NCI-H2227 (cell line): ENCODE measurements at regions not wholly inside any gene's neighbourhood (a gene's known extent, or its start where the extent isn't known, plus 50 kb on each side); places are given as distances from the start of the nearest gene placed in this dataset.

Experiments used
- DNase-seq: peaks from one replicate; lab custom pipeline; 2025; ENCODE audit not compliant: unreplicated experiment; lab: John Stamatoyannopoulos, UW

DNA sequence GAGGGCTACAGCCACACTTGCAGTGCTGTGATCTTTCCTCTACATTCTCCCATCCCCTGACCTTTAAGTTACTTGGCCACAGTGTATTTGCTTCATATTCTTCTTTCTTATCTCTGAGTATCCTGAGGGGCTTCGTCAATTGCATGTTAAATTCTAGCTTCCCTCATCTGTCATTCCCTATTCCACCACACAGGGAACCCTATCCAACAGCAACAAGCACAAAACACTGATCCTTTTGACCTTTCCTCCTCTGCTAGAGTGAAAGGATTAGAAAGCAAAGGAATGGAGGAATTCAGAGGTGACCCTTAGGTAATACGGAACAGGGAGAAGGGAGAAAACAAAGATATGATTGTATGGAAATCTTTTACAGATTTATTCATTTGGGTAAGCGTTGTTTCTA is 1061.7 kb upstream of the TENM4 start:
- DNase-seq: no peak

GRCh38 chr11:80495116-80495515 is 1054.3 kb upstream of the TENM4 start:
- no peak for DNase-seq

DNA sequence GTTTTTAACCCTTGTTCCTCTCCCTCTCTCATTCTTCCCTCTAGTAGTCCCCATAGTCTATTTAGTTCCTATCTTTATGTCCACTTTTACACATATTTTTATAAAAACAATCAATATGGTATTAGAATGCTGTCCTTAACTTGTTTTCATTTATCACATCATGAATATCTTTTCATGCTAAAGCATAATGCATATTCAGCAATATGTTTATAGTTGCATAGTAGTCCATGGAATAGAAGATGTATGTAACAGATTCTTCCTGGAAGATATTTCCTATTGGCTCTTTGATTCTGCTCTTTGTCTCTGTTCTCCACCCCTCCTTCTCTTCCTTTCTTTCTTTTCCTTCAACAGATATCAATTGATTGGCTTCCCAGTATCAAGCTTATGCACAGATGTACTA is 1047.1 kb upstream of the TENM4 start:
- no peak for DNase-seq

- DNase-seq: no peak
Observed at GRCh38 chr11:80486678-80487077, 1045.8 kb upstream of the TENM4 start.

GRCh38 chr11:80477178-80477577 is 1036.3 kb upstream of the TENM4 start:
- DNase-seq: no peak

GRCh38 chr11:80473562-80473961 is 1032.7 kb upstream of the TENM4 start:
- no peak for DNase-seq

DNA sequence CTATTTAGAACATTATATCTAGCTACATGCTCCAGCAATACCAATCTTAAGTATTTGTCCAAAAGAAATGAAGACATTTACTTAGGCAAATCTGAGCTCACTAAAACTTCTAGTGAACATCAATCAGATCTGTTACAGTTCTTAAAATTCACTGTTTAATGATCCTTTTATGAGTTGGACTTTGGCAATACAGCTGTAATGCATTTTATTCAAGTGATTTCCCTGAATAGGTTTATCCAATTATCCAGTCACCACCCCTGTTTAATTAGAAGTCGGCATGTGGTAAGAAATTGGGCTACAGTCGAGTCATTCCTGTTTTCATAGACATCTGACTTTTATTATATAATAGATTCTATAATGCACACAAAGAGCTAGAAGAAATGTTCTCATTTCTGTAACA is 1029.0 kb upstream of the TENM4 start:
- DNase-seq: no peak

- no peak for DNase-seq
Observed at GRCh38 chr11:80466570-80466969, 1025.7 kb upstream of the TENM4 start.

- no peak for DNase-seq
Observed at GRCh38 chr11:80462211-80462610, 1021.4 kb upstream of the TENM4 start.

- DNase-seq: no peak
Observed at GRCh38 chr11:80458376-80458775, 1017.5 kb upstream of the TENM4 start.

GRCh38 chr11:80457823-80458222 is 1017.0 kb upstream of the TENM4 start:
- DNase-seq: no peak

DNA sequence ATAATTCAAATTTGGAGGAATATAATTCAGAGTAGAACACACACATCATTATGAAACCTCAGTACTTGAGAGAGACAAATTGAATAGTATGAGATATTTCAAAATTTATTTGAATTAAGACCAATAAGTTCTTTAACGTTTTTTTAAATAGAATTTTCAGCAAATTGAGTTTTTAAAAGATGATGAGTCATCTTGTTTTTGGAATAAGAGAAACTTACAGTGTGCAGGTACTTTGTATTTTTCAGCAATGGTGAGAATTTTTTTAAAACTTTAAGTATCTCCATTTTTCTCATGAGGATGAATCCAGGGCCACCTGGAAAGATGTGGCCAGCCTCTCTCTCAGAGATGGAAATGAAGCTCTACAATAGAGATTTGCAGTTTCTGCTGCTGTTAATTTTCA is 1015.0 kb upstream of the TENM4 start:
- DNase-seq: no peak

GRCh38 chr11:80451105-80451504 is 1010.3 kb upstream of the TENM4 start:
- DNase-seq: no peak

GRCh38 chr11:80448709-80449108 is 1007.9 kb upstream of the TENM4 start:
- no peak for DNase-seq

- DNase-seq: no peak
Observed at GRCh38 chr11:80443177-80443576, 1002.3 kb upstream of the TENM4 start.

DNA sequence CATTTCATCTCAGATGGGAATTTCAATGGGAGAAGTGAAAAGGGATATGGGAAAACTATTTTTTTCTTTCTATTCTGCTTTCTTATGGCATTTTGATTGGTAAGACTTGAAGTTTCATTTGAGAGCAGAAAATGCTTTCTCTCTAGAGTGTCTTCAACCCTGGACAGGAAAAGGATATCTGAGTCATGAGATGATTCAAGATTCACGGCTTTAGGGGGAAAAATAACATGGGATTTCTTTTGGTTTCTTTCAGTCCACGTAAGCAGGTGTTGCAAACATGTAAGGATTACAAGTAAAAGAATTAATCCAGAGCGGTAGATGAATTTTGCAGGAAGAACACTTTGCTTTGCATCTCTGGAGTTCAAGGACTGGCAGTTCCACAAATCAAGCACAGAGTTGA is 1001.0 kb upstream of the TENM4 start:
- no peak for DNase-seq

DNA sequence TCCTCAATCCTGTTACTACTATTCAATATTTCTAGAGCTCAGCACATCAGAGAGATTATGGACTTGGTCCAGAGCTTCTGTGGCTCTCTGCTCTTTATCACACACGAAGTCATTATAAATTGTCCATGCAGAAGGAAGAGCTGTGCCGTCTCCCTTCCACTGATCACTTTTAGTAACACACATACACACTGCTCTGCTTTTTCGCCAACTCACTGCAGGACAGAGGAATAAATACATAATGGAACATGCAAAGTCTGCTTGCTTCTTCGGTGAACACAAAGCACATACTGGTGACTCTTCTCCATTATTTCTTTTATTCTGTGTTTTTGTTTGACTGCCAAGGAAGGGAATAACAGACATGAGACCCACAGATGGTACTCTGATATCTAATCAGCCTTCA is 1000.0 kb upstream of the TENM4 start:
- no peak for DNase-seq

- no peak for DNase-seq
Observed at GRCh38 chr11:80436547-80436946, 995.7 kb upstream of the TENM4 start.

- DNase-seq: no peak
Observed at GRCh38 chr11:80435345-80435744, 994.5 kb upstream of the TENM4 start.

- DNase-seq: no peak
Observed at GRCh38 chr11:80432057-80432456, 991.2 kb upstream of the TENM4 start.

DNA sequence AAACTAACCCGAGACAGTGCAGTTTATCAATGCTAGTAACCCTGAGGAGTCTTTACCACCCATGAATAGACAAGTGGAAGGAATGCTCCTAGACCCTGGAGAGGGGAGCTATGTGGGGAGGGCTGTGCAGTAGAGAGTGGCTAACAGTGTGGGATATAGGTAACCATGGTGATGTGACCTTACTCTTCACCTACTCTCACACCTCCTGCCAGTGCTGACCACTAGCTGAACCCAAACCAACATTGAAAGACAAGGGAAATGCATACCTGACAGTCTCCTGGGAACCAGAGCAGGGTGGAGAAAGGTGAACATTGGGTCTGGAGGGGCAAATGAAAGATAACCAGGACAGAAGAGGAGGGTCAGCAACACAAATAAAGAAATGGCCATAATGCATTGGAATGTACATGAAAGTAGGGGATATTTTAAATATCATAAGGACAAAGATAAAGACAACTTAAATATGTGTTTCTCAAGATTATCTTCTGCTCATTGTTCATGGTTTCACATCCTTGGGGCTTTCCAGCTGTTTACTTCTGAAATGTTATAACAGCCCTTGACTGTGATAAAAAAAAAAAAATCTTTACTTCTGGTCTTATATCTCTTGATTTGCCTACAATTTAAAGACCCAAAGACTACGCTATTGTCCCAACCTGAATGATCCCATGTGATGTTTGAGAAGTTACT is 983.3 kb upstream of the TENM4 start:
- DNase-seq: no peak

- DNase-seq: no peak
Observed at GRCh38 chr11:80420374-80420773, 979.5 kb upstream of the TENM4 start.

DNA sequence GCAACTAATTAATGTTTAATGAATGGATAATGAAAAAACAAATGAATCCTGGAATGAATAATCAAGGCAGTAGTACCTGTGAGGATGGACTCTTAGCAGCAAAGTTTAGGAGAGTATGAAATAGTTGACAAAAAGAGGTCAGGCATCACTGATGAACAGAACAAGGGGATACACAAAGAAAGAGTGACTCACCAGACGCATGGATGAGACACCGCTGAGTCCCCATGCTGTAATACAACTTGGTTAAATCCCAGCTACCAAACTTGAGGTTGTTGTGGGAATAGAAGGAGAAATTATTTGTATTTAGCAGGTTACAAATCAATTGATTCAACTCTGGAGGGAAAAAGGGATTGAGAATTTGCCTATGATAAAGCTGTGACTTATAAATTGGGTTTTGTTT is 976.9 kb upstream of the TENM4 start:
- no peak for DNase-seq

DNA sequence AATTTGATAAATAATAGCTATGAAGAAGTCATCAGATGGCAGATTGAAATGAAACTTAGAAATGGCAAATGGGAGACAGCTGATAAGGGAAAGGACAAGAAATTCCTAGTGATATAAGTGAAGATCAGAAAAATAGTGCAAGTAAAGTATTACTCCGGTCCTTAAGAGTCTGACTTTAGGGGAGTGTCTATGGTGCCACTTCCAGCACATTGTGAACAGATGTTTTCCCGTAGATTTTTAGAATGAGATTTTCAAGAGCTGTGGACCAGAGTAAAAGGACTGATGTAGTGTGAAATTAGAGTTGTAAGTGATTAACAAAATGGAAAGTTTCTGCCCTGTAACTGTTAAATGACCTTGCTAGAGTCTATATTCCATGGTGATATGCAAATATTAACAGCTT is 974.8 kb upstream of the TENM4 start:
- no peak for DNase-seq
